GM19043 (cell line): ENCODE measurements at regions not wholly inside any gene's neighbourhood (a gene's known extent, or its start where the extent isn't known, plus 50 kb on each side); places are given as distances from the start of the nearest gene placed in this dataset.
"Not testable (repeated sequence)": the region's sequence is repeated elsewhere in the genome, so short reads cannot be mapped to it uniquely, and the experiment has no call there.

ENCODE experiments used
- ATAC-seq: cut with Tn5 transposase; IDR thresholded peaks from one replicate; pipeline ENCODE4 v1.9.1; 2021; ENCODE audit warnings: low read depth; ENCODE audit not compliant: unreplicated experiment

DNA sequence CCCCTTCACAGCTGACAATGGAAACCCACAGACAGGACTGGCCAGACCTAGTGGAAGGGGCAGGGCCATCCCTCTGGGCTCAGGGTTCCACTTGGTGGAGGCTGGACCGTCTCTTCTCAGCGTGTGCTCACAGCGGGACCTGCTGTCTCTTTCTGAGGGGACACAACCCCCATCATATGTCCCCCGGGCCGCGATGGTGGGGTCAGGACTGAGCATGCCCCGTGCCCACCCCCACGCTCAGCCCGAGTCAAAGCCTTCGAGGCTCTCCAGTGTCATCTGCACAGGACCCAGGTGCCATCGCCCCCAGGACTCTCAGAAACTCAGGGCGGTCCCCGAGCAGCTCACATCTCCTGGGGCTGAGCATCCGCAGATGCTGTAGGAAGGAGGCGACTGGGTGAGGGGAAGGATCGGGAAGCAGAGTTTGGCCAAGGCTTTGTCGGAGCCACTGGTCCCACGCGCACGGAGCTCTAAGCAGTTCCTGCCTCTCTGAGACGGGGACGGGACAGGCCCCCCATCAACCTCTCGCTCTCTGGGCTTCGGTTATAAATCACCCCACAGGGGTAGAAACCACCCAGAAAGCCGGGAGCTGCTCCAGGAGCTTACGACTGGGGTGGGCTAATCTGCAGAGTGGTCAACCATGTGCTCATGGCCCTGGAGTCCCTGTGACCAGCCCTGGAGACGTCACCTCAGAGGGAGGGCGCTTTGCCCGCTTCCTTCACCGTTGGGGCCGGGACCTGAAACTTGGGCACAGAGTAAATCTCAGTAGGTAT is 183.4 kb upstream of the SULF2 start:
- no peak for ATAC-seq

DNA sequence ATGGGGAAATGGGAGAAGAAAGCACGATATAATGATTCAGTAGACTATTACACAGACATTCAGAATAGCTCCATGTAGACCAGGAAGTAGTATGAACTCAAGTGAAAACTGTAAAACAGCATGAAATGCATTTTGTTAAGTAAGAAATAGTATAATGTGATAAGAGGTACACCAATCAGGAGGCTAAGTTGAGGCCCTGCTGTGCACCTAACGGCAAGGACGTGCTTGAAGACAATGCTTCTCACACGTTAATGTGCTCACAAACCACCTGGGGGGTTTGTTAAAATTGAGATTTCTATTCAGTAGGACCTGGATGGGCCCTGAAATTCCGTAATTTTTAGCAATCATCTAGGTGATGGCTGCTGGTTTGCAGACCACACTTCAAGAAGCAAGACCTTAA is 178.9 kb upstream of the SULF2 start:
- ATAC-seq: no peak

DNA sequence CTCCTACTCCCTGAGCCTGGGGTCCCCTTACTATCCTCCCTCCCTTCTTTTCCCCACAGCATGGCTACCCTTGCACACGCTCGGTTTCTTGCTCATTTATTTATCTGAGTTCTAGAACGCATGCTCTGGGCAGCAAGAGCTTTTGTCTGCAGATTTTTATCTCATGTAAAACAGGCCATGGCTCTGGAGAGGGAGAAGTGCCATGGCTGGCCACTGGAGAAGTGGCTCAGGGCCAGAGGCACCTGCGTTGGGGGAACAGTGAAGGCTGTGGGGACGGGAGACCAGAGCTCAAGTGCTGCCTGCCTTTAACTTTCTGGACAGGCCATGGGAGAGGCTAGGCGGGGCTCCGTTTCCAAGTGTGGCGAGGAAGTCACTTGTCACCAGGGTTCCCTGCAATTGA is 177.7 kb upstream of the SULF2 start:
- ATAC-seq: no peak

DNA sequence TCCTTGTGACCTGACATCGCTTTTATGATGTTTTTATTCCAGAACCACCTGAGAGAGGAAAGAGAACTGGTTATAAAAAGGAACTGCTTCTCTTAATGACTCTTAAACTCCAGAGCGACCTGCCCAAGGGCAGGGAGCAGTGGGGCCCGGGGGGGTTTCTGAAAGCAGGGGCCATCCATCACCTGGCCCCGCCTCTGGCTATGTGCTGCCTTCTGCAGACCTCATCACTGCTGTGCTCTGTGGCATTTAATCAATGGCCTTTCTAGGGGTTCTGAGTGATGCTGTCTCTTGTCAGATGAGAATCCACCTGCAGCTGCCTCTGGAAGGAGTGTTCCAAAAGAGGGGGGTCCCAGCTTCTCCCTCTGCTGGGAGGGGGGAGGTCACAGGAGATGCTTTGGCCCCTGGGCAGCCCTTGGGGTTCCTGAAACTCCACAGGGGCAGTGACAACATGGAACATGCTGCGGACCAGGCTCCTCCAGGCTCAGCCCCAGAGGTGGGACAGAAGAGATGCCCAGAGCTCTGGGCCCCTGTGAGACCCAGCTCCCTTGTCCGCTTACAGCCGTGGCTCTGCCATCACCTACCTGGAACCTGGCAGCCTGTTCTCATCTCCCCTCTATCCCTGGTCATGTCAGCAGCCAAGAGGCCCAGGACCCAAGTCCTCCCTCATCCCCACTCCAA is 177.1 kb upstream of the SULF2 start:
- no peak for ATAC-seq

- ATAC-seq: no peak
Measured at GRCh38 chr20:47960769-47961541, 175.7 kb upstream of the SULF2 start.

- no peak for ATAC-seq
Measured at GRCh38 chr20:47960277-47960676, 175.0 kb upstream of the SULF2 start.

GRCh38 chr20:47957989-47958801 is 172.9 kb upstream of the SULF2 start:
- not testable (repeated sequence) for ATAC-seq

DNA sequence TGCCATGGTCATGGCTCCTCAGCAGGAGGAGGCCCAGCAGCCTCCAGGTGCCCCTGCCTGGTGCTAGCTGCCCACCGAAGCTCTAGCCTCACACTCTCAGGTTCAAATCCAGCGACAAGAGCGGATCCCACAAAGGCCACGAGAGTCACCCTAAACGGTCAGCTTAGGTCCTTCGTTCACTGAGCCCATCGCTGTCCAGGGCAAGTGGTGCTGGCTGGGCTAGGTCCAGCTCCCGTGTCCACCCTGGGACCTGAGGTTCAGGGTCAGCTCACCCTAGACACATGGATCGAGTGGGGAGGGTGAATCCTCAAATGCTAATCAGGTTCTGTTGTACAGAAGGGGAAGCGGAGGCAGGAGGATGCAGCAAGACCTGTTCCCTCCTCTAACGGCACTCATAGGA is 171.9 kb upstream of the SULF2 start:
- ATAC-seq: no peak

- no peak for ATAC-seq
Measured at GRCh38 chr20:47956268-47956995, 171.2 kb upstream of the SULF2 start.

GRCh38 chr20:47953471-47953870 is 168.2 kb upstream of the SULF2 start:
- ATAC-seq: no peak

DNA sequence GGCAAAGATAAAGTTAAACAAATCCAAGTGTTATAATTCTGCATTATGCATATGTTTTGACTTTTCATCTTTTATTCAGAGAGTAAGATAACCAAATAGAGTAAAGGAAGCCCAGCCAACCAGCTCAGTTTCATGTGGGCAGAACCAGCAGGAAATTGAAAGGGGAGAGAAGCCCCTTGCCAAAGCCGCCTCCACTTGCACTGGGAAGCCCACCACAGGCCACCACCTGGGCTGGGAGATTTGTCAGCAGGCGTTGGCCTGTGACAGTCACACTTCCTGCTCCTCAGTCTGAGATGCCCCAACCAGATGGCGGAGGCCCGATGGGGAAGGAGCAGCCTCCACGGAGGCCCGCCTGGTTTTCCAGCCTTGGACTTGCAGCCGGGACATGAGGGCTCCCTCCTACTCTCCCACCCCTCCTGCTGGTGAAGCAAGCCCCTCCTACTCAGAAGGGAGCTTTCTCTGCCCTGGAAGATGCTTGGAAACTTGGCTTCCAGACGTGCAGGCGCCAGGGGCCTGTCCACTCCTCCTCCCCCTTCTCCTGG is 166.8 kb upstream of the SULF2 start:
- no peak for ATAC-seq

GRCh38 chr20:47951521-47951971 is 166.3 kb upstream of the SULF2 start:
- no peak for ATAC-seq

DNA sequence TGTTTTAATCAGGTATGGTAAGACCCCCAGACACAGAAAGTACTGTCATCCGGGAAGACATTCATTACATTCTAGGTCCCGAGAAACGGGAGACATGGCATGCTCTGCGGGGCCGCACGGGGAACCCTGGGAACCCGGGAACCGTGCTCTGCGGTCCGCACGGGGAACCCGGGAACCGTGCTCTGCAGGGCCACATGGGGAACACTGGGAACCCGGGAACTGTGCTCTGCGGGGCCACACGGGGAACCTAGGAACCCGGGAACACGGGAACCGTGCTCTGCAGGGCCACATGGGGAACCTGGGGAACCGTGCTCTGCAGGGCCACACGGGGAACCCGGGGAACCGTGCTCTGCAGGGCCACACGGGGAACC is 165.6 kb upstream of the SULF2 start:
- no peak for ATAC-seq

DNA sequence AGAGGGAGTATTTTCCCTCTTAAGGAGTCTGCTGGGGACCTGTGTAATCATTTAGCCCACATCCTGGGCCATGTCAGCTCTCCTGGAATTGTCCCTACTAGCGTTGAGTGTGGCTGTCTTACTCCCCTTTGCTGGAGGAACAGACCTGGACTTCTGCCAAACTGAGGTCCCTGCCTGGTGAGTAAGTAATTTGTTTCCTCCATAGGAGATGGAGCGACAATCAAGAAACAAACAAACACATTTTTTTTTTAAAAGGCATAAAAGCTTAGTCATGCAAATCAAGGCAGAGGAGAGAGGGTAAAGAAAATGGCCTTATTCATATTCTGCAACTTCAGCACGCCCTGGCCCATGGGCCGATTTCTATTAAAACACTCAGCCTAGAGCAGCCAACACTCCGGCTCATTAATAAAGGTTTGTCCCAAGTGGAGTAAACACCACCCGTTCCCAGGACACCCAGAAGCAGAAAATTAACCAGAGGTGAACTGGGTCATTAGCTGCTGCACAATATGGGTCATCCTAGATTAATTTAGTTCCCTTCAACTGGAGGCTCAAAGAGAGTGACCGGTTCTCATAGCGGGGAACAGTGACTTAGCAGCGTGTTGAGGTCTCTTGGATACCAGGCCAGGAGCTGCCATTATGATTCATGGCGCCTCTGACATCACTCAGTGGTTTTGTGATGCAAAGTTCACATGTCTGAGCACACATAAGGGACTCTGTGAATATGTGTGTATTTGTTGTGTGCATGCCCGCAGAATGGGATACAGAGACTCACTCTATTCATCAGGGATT is 165.0 kb upstream of the SULF2 start:
- ATAC-seq: no peak

DNA sequence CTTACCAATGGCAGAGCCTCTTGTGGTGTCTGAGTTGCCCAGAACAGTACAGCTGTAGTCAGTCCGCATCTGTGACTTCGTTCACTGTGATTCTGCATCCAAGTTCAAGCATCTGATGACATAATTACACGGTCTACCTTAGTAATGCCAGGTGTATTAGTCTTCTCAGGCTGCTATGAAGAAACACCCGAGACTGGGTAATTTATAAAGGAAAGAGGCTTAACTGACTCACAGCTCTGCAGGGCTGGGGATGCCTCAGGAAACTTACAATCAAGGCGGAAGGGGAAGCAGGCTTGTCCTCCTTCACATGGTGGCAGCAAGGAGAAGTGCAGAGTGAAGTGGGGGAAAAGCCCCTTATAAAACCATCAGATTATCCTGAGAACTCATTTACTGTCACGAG is 163.9 kb upstream of the SULF2 start:
- no peak for ATAC-seq

DNA sequence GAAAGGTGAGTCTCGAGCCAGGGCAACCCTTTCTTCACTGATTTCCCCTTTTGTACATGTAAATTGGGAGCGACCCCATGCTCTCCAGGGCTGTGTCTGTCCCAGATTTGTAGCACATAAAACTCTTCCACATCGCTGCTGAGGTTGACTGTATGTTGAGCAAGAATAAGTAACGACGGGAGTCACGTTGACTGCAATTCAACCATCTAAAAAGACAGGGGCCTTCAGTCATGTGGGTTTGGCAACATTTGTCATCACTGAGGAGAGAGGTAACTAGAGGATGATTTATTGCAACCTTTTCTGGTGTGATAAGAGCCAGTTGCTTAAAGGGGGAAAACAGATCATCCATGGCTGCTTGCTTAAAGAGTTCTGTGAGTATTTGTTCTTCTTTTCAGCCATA is 159.4 kb upstream of the SULF2 start:
- ATAC-seq: no peak

DNA sequence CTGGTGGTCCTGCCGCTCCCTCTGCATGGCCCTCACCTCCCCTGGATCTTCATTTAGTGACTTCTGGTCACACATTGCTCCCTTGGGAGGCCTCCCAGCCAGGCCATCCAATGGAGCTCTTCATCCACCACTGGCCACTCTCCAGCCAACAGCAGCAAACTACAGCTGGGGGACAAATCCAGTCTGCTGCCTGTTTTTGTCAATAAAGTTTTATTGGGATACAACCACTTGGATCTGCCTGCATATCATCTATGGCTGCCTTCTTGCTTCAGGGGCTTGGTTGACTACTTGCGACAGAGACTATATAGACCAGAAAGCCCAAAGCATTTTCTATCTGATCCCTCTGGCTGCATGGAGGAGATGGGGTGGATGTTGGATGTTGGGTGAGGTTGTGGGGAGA is 156.6 kb upstream of the SULF2 start:
- ATAC-seq: no peak

DNA sequence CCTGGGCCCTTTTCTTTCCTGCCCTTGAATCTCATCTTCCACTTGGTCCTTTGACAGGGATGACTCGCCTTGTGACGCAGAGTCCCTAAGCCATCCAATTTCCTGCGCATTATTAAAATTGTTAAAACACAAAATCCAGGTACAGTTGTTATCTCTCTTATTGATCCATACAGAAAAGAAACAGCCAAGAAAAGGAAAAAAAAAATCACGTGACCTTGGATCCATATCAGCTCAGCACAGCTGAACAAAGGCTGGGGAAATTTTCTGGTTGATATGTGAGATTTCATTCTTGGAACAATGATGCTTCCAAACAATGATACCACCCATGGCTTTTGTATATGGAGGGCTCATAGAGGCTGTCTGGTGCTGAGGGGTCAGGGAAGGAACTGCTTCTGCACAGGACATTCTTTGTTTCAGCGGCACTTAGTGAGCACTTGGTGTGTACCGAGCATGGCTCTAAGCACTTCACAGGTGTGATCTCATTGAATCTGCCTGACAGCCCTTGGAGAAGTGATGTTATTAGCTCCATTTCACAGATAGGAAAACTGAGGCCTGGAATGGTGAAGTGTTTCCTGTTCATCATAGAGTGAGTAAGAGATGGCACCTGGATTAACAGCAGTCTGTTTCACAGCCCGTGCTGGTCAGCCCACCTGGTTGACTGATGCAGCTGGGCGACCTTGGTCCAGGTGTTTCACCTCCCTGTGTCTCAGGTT is 155.0 kb upstream of the SULF2 start:
- no peak for ATAC-seq
